A673 (cell line): ENCODE measurements at regions not wholly inside any gene's neighbourhood (a gene's known extent, or its start where the extent isn't known, plus 50 kb on each side); places are given as distances from the start of the nearest gene placed in this dataset.
"Not testable (repeated sequence)": the region's sequence is repeated elsewhere in the genome, so short reads cannot be mapped to it uniquely, and the experiment has no call there.

ENCODE experiments used
- BruUV-seq: library from RNA; stranded (reverse); fragments of 400-500 nt; replicated peaks from 2 replicates; lab custom pipeline; 2021; lab: Mats Ljungman, UMichigan
- CTCF ChIA-PET: fragments of 300-600 bp; sonication (Branson Sonifier 250); formaldehyde crosslinking; loops from one replicate; lab custom pipeline; 2022; ENCODE audit warnings: antibody characterized with exemption; lab: Charles Lee
- POLR2A ChIA-PET: fragments of 300-600 bp; sonication (Branson Sonifier 250); formaldehyde crosslinking; loops from one replicate; lab custom pipeline; 2022; ENCODE audit warnings: antibody characterized with exemption; ENCODE audit not compliant: low non-redundant PET; lab: Charles Lee
- DNase-seq: peaks from one replicate; pipeline ENCODE4 v3.0.0-alpha.2; 2015; ENCODE audit warnings: low spot score
- H3K27ac ChIP-seq: fragments of 200-600 bp; sonication (generic); 2 replicates; pipeline ENCODE4 v1.5.1; 2016; ENCODE audit warnings: mixed run types, low read depth, mild to moderate bottlenecking, mixed read lengths, antibody characterized with exemption, low read length; ENCODE audit not compliant: poor library complexity, severe bottlenecking
- H3K27me3 ChIP-seq: fragments of 200-600 bp; sonication (generic); replicated peaks from 2 replicates; pipeline ENCODE4 v1.6.1; 2017; ENCODE audit warnings: mixed run types, low read depth, mild to moderate bottlenecking, mixed read lengths, antibody characterized with exemption, low read length; ENCODE audit not compliant: insufficient read depth, poor library complexity
- H3K36me3 ChIP-seq: fragments of 200-600 bp; sonication (generic); 2 replicates; pipeline ENCODE4 v1.6.1; 2016; ENCODE audit warnings: mixed run types, mild to moderate bottlenecking, mixed read lengths, antibody characterized with exemption, low read length; ENCODE audit not compliant: insufficient read depth, poor library complexity, severe bottlenecking
- H3K4me1 ChIP-seq: fragments of 200-600 bp; sonication (generic); 2 replicates; pipeline ENCODE4 v1.6.1; 2017; ENCODE audit warnings: mixed run types, mild to moderate bottlenecking, mixed read lengths, antibody characterized with exemption, low read length; ENCODE audit not compliant: insufficient read depth, poor library complexity, severe bottlenecking
- H3K4me3 ChIP-seq: fragments of 200-600 bp; sonication (generic); 2 replicates; pipeline ENCODE4 v1.5.1; 2016; ENCODE audit warnings: low read depth, mixed run types, mild to moderate bottlenecking, mixed read lengths, low read length; ENCODE audit not compliant: poor library complexity, severe bottlenecking
- H3K9me3 ChIP-seq: fragments of 200-600 bp; sonication (generic); 2 replicates; pipeline ENCODE4 v1.6.1; 2016; ENCODE audit warnings: mixed run types, low read depth, mild to moderate bottlenecking, mixed read lengths, antibody characterized with exemption, low read length; ENCODE audit not compliant: poor library complexity, severe bottlenecking
- CTCF ChIP-seq: fragments of 300-800, 200-600 bp; sonication (generic); conservative IDR thresholded peaks from 2 replicates; pipeline ENCODE4 v1.5.1; 2017; ENCODE audit warnings: low read depth, mild to moderate bottlenecking, antibody characterized with exemption, low read length, moderate library complexity, mixed read lengths
- EZH2 ChIP-seq: fragments of 200-600 bp; sonication (generic); IDR thresholded peaks from 2 replicates; pipeline ENCODE4 v1.6.1; 2017; ENCODE audit warnings: borderline replicate concordance, low read depth, mild to moderate bottlenecking, mixed read lengths, antibody characterized with exemption, low read length; ENCODE audit not compliant: poor library complexity, severe bottlenecking
- intact Hi-C: fragments of 100-400 bp; cut with micrococcal nuclease; formaldehyde crosslinking; loops from one replicate; pipeline ENCODE4 v1.10.0; 2022; ENCODE audit not compliant: unreplicated experiment

DNA sequence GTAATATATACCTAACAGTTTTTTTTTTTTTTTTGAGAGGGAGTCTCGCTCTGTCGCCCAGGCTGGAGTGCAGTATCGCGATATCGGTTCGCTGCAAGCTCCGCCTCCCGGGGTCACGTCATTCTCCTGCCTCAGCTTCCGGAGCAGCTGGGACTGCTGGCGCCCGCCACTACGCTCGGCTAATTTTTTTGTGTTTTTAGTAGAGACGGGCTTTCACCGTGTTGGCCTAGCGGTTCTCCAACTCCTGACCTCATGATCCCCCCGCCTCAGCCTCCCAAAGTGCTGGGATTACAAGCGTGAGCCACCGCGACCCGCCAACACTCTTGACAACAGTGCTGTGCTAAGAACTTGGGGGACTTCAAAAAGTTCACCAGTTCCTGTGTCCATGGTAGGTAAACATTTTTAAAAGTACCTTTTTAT is 63.5 kb downstream of the FOXG1 start:
- no peaks in the 10 kb centered on the region for H3K36me3 ChIP-seq
- POLR2A ChIA-PET = no interaction called here
- no peak overlapping the region for H3K27ac ChIP-seq
- no peak overlapping the region for H3K4me3 ChIP-seq
- H3K9me3 ChIP-seq = no peaks in the 10 kb centered on the region
- no TSS peak for BruUV-seq
- intact Hi-C loops = no loop called here
- no peaks in the 10 kb centered on the region for H3K4me1 ChIP-seq
- peaks cover 37% of the 10 kb centered on the region for H3K27me3 ChIP-seq
- no peak for DNase-seq
- TF ChIP-seq CTCF = no peak
- TF ChIP-seq EZH2 = no peak
- CTCF ChIA-PET = no interaction called here

DNA sequence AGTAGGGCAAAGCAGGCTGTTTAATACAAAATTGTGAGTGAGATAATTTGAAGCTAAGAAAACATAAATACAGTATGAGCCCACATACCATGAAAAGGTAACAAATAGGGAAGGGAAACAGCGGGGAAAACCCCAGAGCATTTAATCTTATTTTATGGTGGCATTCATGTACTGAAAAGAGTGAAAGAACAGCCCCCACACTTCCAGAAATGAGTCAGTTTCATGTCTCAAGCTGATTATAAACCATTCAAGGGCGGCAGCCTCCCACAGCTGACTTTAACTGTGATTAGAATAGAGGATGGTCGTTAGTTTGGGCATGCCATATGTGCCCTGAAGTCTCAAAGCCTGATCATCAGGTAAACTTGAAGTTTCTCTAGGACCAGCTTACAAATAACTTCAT is 64.5 kb downstream of the FOXG1 start:
- BruUV-seq = no TSS peak
- Histone ChIP-seq H3K27me3 (peaks cover 47% of the 10 kb centered on the region), H3K27ac (no peak overlapping the region), H3K9me3 (no peaks in the 10 kb centered on the region), H3K36me3 (no peaks in the 10 kb centered on the region), H3K4me1 (no peaks in the 10 kb centered on the region), H3K4me3 (no peak overlapping the region)
- CTCF ChIA-PET = no interaction called here
- TF ChIP-seq CTCF (no peak), EZH2 (no peak)
- DNase-seq = peak; percentile 15
- intact Hi-C loops = no loop called here
- POLR2A ChIA-PET = no interaction called here

DNA sequence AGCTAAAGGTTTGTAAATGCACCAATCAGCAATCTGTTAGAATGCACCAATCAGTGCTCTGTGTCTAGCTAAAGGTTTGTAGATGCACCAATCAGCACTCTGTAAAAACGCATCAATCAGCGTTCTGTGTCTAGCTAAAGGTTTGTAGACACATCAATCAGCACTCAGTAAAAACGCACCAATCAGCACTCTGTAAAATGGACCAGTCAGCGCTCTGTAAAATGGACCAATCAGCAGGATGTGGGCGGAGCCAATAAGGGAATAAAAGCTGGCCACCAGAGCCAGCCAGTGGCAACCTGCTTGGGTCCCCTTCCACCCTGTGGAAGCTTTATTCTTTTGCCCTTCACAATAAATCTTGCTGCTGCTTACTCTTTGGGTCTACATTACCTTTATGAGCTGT is 76.0 kb downstream of the FOXG1 start:
- BruUV-seq, H3K4me1 ChIP-seq, intact Hi-C loops, H3K27ac ChIP-seq, POLR2A ChIA-PET, H3K9me3 ChIP-seq, CTCF ChIA-PET, H3K36me3 ChIP-seq, H3K4me3 ChIP-seq, DNase-seq: not testable (repeated sequence)
- H3K27me3 ChIP-seq = peaks cover 27% of the 10 kb centered on the region

GRCh38 chr14:28867571-28867970 is 101.0 kb downstream of the FOXG1 start:
- no TSS peak for BruUV-seq
- peaks cover 7% of the 10 kb centered on the region for H3K27me3 ChIP-seq

More at GRCh38 chr14:28867571-28867970, 101.0 kb downstream of the FOXG1 start:
- Histone ChIP-seq H3K4me3 (no peak overlapping the region), H3K27ac (no peak overlapping the region), H3K4me1 (no peaks in the 10 kb centered on the region), H3K36me3 (no peaks in the 10 kb centered on the region), H3K9me3 (no peaks in the 10 kb centered on the region)
- no peak for DNase-seq
- TF ChIP-seq CTCF (no peak), EZH2 (no peak)
- CTCF ChIA-PET = no interaction called here
- intact Hi-C loops = no loop called here
- POLR2A ChIA-PET = no interaction called here
